ENCODE measurements at regions not wholly inside any gene's neighbourhood (a gene's known extent, or its start where the extent isn't known, plus 50 kb on each side); places are given as distances from the start of the nearest gene placed in this dataset.

- TF ChIP-seq MAX (IDR thresholded peaks at IDR 0.05) = no peak
- no peak for TF ChIP-seq EZH2phosphoT487 (IDR thresholded peaks at IDR 0.05; ENCODE audit: borderline replicate concordance)
- TF ChIP-seq ZBTB33 (IDR thresholded peaks at IDR 0.05; ENCODE audit: extremely low read depth, insufficient replicate concordance, low read length) = no peak
- TF ChIP-seq YY1 (IDR thresholded peaks at IDR 0.05; ENCODE audit: extremely low read depth, insufficient replicate concordance, low read depth, low read length) = no peak
- no peak for TF ChIP-seq JUND (IDR thresholded peaks at IDR 0.05)
Observed at GRCh38 chr2:120905298-120905697, 169.6 kb downstream of the GLI2 start (continued).

DNA sequence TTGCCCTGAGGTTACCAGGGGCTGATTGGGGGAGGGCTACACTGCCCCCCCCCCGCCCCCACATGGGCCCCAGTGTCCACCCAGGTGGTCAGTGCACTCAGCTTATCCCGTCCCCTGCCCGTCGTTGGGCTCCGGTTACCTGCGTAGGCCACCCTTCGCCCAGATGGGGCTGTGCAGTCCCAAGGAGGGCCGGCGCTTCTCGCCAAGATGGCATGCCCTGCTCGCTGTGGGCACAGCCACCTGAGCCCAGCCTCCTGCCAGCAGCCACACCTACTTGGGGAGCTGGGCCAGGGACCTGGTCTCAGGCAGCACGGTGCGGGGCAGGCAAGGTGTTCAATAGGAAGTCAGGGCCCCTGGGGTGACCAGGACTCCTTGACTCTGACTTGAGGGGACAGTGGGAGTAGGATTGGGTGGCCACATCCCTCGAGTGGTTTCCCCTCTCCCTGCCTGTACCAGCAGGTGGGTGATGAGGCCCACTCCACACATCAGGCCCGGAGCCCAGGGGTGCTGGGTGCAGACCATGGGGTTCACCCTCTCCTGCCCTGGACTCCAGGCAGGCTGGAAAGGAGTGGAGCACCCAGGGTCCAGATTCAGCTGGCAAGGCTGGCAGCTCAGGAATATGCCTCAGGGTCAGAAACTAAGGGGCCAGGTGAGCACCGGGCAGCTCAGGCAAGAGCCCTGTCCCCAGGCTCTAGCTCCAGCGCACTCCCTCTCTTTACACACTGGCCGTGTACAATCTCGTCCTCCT lies 170.3 kb downstream of the GLI2 start:
- H3K27me3 ChIP-seq (ENCODE audit: insufficient read depth, low read length) = no peaks in the 10 kb centered on the region
- H3K9me2 ChIP-seq (ENCODE audit: insufficient read depth) = no peaks in the 10 kb centered on the region
- H3K4me2 ChIP-seq (ENCODE audit: low read length) = no peak overlapping the region
- no peaks in the 10 kb centered on the region for H4K20me1 ChIP-seq (ENCODE audit: insufficient read depth)
- ChIA-PET POLR2A (no interaction called here), RAD21 (ENCODE audit: low non-redundant PET in 1 of 2, low total read pairs in 2 of 2, uncharacterized antibody in 2 of 2, unreplicated experiment in 2 of 2) (no interaction called here), CTCF (no interaction called here)
- H3K36me3 ChIP-seq (ENCODE audit: control insufficient read depth in 1 of 2, insufficient read depth in 2 of 2, low read length in 2 of 2) = no peaks in the 10 kb centered on the region
- intact Hi-C loops (cut with micrococcal nuclease) = no loop called here
- no peaks in the 10 kb centered on the region for H3K79me2 ChIP-seq (ENCODE audit: insufficient read depth, low read length)
- ATAC-seq (no peak), DNase-seq (ENCODE audit: low read depth, low spot score) (no peak)
- no peak overlapping the region for H3K4me3 ChIP-seq (replicated peaks in 1 of 2; ENCODE audit: low read depth in 1 of 2, low read length in 2 of 2)
- H3K9me3 ChIP-seq (ENCODE audit: control insufficient read depth in 1 of 2, insufficient read depth in 1 of 2, low read depth in 1 of 2, low read length in 2 of 2) = no peaks in the 10 kb centered on the region
- H3K27ac ChIP-seq (ENCODE audit: low read depth, low read length) = no peak overlapping the region
- no peak for TF ChIP-seq MAX (IDR thresholded peaks at IDR 0.05)
- TF ChIP-seq CBX3 (IDR thresholded peaks at IDR 0.05; ENCODE audit: low read depth) = no peak
- no peak for TF ChIP-seq YY1 (IDR thresholded peaks at IDR 0.05; ENCODE audit: extremely low read depth, insufficient replicate concordance, low read depth, low read length)
- TF ChIP-seq EGR1 (IDR thresholded peaks at IDR 0.05; ENCODE audit: low read depth) = no peak
- TF ChIP-seq SRF (IDR thresholded peaks at IDR 0.05; ENCODE audit: low read depth) = no peak
- TF ChIP-seq ZBTB33 (IDR thresholded peaks at IDR 0.05; ENCODE audit: extremely low read depth, insufficient replicate concordance, low read length) = no peak
- no peak for TF ChIP-seq TCF7L2 (IDR thresholded peaks at IDR 0.05; ENCODE audit: borderline replicate concordance, extremely low read depth, insufficient read depth, insufficient read length)
- TF ChIP-seq ELF1 (IDR thresholded peaks at IDR 0.05; ENCODE audit: borderline replicate concordance, low read depth) = no peak
- no peak for TF ChIP-seq EZH2 (IDR thresholded peaks at IDR 0.05)
- no peak for TF ChIP-seq ZFX (IDR thresholded peaks at IDR 0.05)
- TF ChIP-seq REST (IDR thresholded peaks at IDR 0.05; ENCODE audit: low read depth) = no peak
- TF ChIP-seq JUND (IDR thresholded peaks at IDR 0.05) = no peak
- no peak overlapping the region for H3K9ac ChIP-seq (ENCODE audit: low read length)
- no peak overlapping the region for H2AFZ ChIP-seq (ENCODE audit: low read depth, low read length, poor library complexity, severe bottlenecking)
- BruUV-seq (replicated peaks) = no TSS peak
- H3K4me1 ChIP-seq (ENCODE audit: control insufficient read depth in 1 of 2, insufficient read depth in 2 of 2, low read length in 2 of 2) = peaks cover 5 to 7% of the 10 kb centered on the region in 2 experiments
